ENCODE measurements at regions not wholly inside any gene's neighbourhood (a gene's known extent, or its start where the extent isn't known, plus 50 kb on each side); places are given as distances from the start of the nearest gene placed in this dataset.
"Not testable (repeated sequence)": the region's sequence is repeated elsewhere in the genome, so short reads cannot be mapped to it uniquely, and the experiment has no call there.

DNA sequence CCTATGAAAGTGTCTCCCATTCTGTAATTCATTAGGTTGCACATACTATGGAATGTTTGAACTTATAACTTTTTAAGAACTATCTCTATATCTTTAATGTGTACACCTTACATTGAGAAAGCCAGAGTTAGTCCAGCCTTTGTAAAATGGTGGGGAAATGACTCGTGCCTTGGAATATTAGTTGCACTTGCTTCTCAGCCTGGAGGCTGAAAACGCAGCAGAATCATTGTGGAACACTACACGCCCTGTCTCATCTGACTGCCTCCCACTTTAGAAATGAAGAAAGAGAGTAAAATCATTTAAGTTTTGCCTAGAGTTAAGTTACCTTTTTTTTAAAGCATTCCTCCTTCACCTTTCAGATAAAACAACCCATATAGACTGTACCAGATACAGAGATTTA is 90.7 kb upstream of the WSB1 start:
- no peak overlapping the region for H3K27ac ChIP-seq (ENCODE audit: low read depth in 1 of 2, low read length in 2 of 2)
- intact Hi-C loops (cut with DNase I) = no loop called here
- peaks cover 1% of the 10 kb centered on the region for H3K9me3 ChIP-seq (ENCODE audit: control insufficient read depth, low read length)
- 69% methylated on average over 3 of the region's 3 CpGs for WGBS, 2 donors
- no peak overlapping the region for H3K4me3 ChIP-seq (ENCODE audit: low read length in 2 of 2)
- ATAC-seq (ENCODE audit: low FRiP score) (no peak), DNase-seq (no peak)
- H3K36me3 ChIP-seq (ENCODE audit: control insufficient read depth in 1 of 2, insufficient read depth in 2 of 2, low read length in 1 of 2) = no peaks in the 10 kb centered on the region
- no peaks in the 10 kb centered on the region for H3K4me1 ChIP-seq (ENCODE audit: control insufficient read depth in 1 of 2, insufficient read depth in 2 of 2, low read length in 2 of 2)
- H3K27me3 ChIP-seq (ENCODE audit: control insufficient read depth in 1 of 2, insufficient read depth in 2 of 2, low read length in 1 of 2) = peaks cover 0 to 3% of the 10 kb centered on the region in 2 donors

DNA sequence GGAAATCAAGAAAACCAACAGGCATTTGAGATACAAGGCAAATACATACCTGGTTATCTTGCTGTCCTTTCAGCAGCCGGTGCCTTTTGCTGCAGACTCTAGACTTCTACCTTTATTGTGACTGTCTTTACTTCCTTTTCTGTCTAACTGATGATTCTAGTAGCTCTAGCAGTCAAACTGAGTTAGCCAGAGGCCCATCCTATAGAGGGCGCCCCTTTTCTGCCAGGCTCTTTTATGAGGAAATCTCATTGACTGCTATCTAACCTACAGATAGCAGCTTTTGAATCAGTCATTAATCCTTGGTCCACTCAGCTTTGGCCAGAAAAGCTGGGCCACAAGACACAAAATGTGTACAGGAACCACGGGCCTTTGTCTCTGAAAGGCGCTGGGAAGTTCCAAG is 87.5 kb upstream of the WSB1 start:
- intact Hi-C loops (cut with DNase I) = no loop called here
- no peak overlapping the region for H3K4me3 ChIP-seq (ENCODE audit: low read length in 2 of 2)
- no peaks in the 10 kb centered on the region for H3K36me3 ChIP-seq (ENCODE audit: control insufficient read depth in 1 of 2, insufficient read depth in 2 of 2, low read length in 1 of 2)
- no peaks in the 10 kb centered on the region for H3K9me3 ChIP-seq (ENCODE audit: control insufficient read depth, low read length)
- DNase-seq = no peak
- no peak overlapping the region for H3K27ac ChIP-seq (ENCODE audit: low read depth in 1 of 2, low read length in 2 of 2)
- WGBS, 2 donors = 44 to 46% methylated on average over 4 of the region's 4 CpGs
- ATAC-seq (ENCODE audit: low FRiP score) = no peak
- H3K27me3 ChIP-seq (ENCODE audit: control insufficient read depth in 1 of 2, insufficient read depth in 2 of 2, low read length in 1 of 2) = peaks cover 0 to 3% of the 10 kb centered on the region in 2 donors
- no peaks in the 10 kb centered on the region for H3K4me1 ChIP-seq (ENCODE audit: control insufficient read depth in 1 of 2, insufficient read depth in 2 of 2, low read length in 2 of 2)

DNA sequence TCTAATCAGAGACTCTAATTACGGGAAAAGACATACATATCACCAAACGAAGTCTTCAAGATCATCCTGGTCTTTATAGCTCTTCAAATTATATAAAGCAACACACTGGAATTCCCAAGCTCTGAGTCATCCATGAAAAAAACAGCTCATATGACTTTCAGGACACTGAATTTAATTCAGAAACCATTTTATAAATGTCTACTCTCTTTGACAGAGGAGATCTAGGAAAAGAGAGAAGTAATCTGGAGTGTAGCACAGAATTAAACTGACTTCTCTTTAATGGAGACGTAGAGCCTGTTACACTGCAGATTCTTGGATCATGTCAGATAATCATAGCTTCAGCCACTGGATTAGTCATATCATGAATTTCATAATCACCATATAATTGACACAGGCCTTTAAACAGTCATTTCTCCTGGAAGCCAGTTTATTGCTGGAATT is 86.8 kb upstream of the WSB1 start:
- Histone ChIP-seq H3K4me3 (ENCODE audit: low read length in 2 of 2) (no peak overlapping the region), H3K27me3 (ENCODE audit: control insufficient read depth in 1 of 2, insufficient read depth in 2 of 2, low read length in 1 of 2) (peaks cover 0 to 3% of the 10 kb centered on the region in 2 donors), H3K4me1 (ENCODE audit: control insufficient read depth in 1 of 2, insufficient read depth in 2 of 2, low read length in 2 of 2) (no peaks in the 10 kb centered on the region), H3K27ac (ENCODE audit: low read depth in 1 of 2, low read length in 2 of 2) (no peak overlapping the region), H3K36me3 (ENCODE audit: control insufficient read depth in 1 of 2, insufficient read depth in 2 of 2, low read length in 1 of 2) (no peaks in the 10 kb centered on the region), H3K9me3 (ENCODE audit: control insufficient read depth, low read length) (no peaks in the 10 kb centered on the region)
- ATAC-seq (ENCODE audit: low FRiP score) (no peak), DNase-seq (no peak)
- WGBS, 2 donors = 54 to 55% methylated on average over 3 of the region's 3 CpGs
- intact Hi-C loops (cut with DNase I) = no loop called here

DNA sequence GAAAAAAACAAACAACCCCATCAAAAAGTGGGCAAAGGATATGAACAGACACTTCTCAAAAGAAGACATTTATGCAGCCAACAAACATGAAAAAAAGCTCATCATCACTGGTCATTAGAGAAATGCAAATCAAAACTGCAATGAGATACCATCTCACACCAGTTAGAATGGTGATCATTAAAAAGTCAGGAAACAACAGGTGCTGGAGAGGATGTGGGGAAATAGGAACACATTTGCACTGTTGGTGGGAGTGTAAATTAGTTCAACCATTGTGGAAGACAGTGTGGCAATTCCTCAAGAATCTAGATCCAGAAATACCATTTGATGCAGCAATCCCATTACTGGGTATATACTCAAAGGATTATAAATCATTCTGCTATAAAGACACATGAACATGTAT is 85.5 kb upstream of the WSB1 start:
- intact Hi-C loops (cut with DNase I); H3K9me3 ChIP-seq (ENCODE audit: control insufficient read depth, low read length); H3K4me1 ChIP-seq (ENCODE audit: control insufficient read depth in 1 of 2, insufficient read depth in 2 of 2, low read length in 2 of 2); H3K27ac ChIP-seq (ENCODE audit: low read depth in 1 of 2, low read length in 2 of 2); DNase-seq; ATAC-seq (ENCODE audit: low FRiP score); H3K27me3 ChIP-seq (ENCODE audit: control insufficient read depth in 1 of 2, insufficient read depth in 2 of 2, low read length in 1 of 2); H3K36me3 ChIP-seq (ENCODE audit: control insufficient read depth in 1 of 2, insufficient read depth in 2 of 2, low read length in 1 of 2); H3K4me3 ChIP-seq (ENCODE audit: low read length in 2 of 2): not testable (repeated sequence)

DNA sequence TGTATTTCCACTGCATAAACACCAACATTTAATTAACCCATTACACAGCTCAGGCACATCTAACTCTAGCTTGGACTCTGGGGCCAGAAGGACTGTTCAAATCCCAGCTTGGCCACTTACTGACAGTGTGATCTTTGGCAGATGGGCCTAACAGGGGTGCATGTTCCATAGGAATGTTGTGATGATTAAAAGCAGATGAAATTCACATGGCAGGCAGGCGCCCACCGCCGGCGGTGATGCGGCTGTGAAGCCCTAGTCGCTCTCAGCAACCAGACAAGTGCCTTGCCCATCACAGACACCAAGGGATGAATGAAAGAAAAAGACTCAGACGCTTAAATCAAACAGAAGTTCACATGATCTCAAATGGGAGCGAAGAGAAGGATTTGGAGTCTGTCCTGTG is 84.6 kb upstream of the WSB1 start:
- ATAC-seq (ENCODE audit: low FRiP score) = no peak
- Histone ChIP-seq H3K9me3 (ENCODE audit: control insufficient read depth, low read length) (no peaks in the 10 kb centered on the region), H3K27me3 (ENCODE audit: control insufficient read depth in 1 of 2, insufficient read depth in 2 of 2, low read length in 1 of 2) (peaks cover 0 to 2% of the 10 kb centered on the region in 2 donors), H3K36me3 (ENCODE audit: control insufficient read depth in 1 of 2, insufficient read depth in 2 of 2, low read length in 1 of 2) (no peaks in the 10 kb centered on the region), H3K4me3 (ENCODE audit: low read length in 2 of 2) (no peak overlapping the region), H3K4me1 (ENCODE audit: control insufficient read depth in 1 of 2, insufficient read depth in 2 of 2, low read length in 2 of 2) (no peaks in the 10 kb centered on the region), H3K27ac (ENCODE audit: low read depth in 1 of 2, low read length in 2 of 2) (no peak overlapping the region)
- no peak for DNase-seq
- 78% methylated on average over 7 to 8 of the region's 8 CpGs for WGBS, 2 donors
- intact Hi-C loops (cut with DNase I) = no loop called here

DNA sequence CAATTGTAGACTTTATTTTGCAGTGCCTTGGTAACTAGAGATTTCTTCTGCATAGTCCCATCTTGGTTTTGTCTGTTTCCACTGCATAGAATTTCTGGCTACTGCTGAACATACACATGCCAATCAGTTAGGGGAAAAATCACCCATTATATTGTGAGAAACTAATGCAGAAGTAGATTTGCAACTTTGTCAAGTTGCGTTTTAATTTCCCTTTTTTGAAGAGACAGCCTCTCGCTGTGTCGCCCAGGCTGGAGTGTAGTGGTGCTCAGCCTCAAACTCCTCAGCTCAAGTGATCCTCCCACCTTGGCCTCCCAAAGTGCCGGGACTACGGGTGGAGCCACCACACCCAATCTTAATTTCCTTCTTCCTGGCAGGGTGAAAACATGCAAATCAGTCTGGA is 83.1 kb upstream of the WSB1 start:
- H3K9me3 ChIP-seq (ENCODE audit: control insufficient read depth, low read length); intact Hi-C loops (cut with DNase I); H3K27me3 ChIP-seq (ENCODE audit: control insufficient read depth in 1 of 2, insufficient read depth in 2 of 2, low read length in 1 of 2); H3K4me3 ChIP-seq (ENCODE audit: low read length in 2 of 2); H3K36me3 ChIP-seq (ENCODE audit: control insufficient read depth in 1 of 2, insufficient read depth in 2 of 2, low read length in 1 of 2); H3K27ac ChIP-seq (ENCODE audit: low read depth in 1 of 2, low read length in 2 of 2); DNase-seq; ATAC-seq (ENCODE audit: low FRiP score); H3K4me1 ChIP-seq (ENCODE audit: control insufficient read depth in 1 of 2, insufficient read depth in 2 of 2, low read length in 2 of 2): not testable (repeated sequence)
- 89 to 100% methylated on average over 1 of the region's 5 CpGs for WGBS, 2 donors

DNA sequence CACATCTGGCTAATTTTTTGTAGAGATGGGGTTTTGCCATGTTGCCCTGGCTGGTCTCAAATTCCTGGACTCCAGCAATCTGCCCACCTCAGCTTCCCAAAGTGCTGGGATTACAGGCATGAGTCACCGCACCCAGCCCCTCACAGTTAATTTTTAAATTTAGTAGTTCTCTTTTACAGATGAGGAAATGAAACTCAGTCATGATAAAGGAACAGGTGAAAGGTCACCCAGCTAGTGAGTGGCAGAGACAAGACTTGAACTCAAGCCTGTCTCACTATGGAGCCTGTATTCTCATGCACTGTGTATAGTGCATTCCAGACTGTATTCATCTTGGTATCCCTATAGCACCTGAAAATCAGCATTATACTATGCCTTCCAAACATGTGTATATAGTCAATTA is 77.1 kb upstream of the WSB1 start:
- H3K36me3 ChIP-seq (ENCODE audit: control insufficient read depth in 1 of 2, insufficient read depth in 2 of 2, low read length in 1 of 2) = no peaks in the 10 kb centered on the region
- 90 to 95% methylated on average over 1 of the region's 1 CpG for WGBS, 2 donors
- H3K9me3 ChIP-seq (ENCODE audit: control insufficient read depth, low read length) = peaks cover 2% of the 10 kb centered on the region
- no peak for ATAC-seq (ENCODE audit: low FRiP score)
- no peaks in the 10 kb centered on the region for H3K4me1 ChIP-seq (ENCODE audit: control insufficient read depth in 1 of 2, insufficient read depth in 2 of 2, low read length in 2 of 2)
- H3K4me3 ChIP-seq (ENCODE audit: low read length in 2 of 2) = no peak overlapping the region
- H3K27ac ChIP-seq (ENCODE audit: low read depth in 1 of 2, low read length in 2 of 2) = no peak overlapping the region
- DNase-seq = no peak
- intact Hi-C loops (cut with DNase I) = no loop called here
- H3K27me3 ChIP-seq (ENCODE audit: control insufficient read depth in 1 of 2, insufficient read depth in 2 of 2, low read length in 1 of 2) = no peaks in the 10 kb centered on the region

DNA sequence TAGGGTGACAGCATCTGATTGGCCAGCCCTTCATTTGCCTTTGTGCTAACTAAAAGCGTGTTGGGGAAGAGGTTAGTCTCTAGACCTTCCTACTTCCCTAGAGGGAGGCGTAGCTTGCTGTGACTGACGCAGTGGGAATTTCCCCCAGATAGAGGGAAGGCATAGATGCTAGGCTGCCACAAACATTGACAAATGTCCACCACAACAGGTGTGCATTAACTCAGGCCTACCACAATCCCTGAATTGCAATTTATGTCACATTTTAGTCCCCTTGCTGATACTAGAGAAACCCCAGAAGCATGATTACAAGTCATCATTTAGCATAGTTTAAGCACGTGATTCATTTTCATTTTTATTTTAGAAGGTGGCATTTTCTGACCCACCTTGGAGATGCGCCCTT is 76.3 kb upstream of the WSB1 start:
- intact Hi-C loops (cut with DNase I) = no loop called here
- H3K36me3 ChIP-seq (ENCODE audit: control insufficient read depth in 1 of 2, insufficient read depth in 2 of 2, low read length in 1 of 2) = no peaks in the 10 kb centered on the region
- no peaks in the 10 kb centered on the region for H3K4me1 ChIP-seq (ENCODE audit: control insufficient read depth in 1 of 2, insufficient read depth in 2 of 2, low read length in 2 of 2)
- 88 to 91% methylated on average over 5 of the region's 5 CpGs for WGBS, 2 donors
- ATAC-seq (ENCODE audit: low FRiP score) (no peak), DNase-seq (no peak)
- H3K27me3 ChIP-seq (ENCODE audit: control insufficient read depth in 1 of 2, insufficient read depth in 2 of 2, low read length in 1 of 2) = no peaks in the 10 kb centered on the region
- no peak overlapping the region for H3K4me3 ChIP-seq (ENCODE audit: low read length in 2 of 2)
- no peak overlapping the region for H3K27ac ChIP-seq (ENCODE audit: low read depth in 1 of 2, low read length in 2 of 2)
- H3K9me3 ChIP-seq (ENCODE audit: control insufficient read depth, low read length) = peaks cover 2% of the 10 kb centered on the region

DNA sequence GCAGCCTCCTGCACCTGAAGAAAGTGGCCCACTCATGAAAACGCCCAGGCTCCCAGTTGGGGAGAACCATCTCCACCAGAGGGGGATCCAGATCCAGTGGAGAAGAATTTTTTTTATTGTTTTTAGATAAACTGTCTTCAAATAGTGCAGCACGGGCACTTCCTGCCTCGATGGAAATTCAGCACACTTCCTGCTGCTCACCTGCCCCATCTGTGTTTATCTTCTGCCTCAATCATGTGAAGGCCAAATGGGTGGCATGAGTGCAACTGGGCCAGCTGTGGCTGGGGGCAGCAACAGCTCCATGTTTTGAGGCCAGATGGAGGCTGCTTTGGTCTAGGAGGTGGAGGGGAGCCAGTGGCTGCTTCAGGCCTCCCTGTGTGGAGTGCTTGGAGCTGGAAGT is 75.9 kb upstream of the WSB1 start:
- H3K36me3 ChIP-seq (ENCODE audit: control insufficient read depth in 1 of 2, insufficient read depth in 2 of 2, low read length in 1 of 2) = no peaks in the 10 kb centered on the region
- 76 to 79% methylated on average over 3 of the region's 3 CpGs for WGBS, 2 donors
- DNase-seq (no peak), ATAC-seq (ENCODE audit: low FRiP score) (no peak)
- intact Hi-C loops (cut with DNase I) = no loop called here
- H3K27ac ChIP-seq (ENCODE audit: low read depth in 1 of 2, low read length in 2 of 2) = no peak overlapping the region
- H3K9me3 ChIP-seq (ENCODE audit: control insufficient read depth, low read length) = peaks cover 2% of the 10 kb centered on the region
- H3K4me3 ChIP-seq (ENCODE audit: low read length in 2 of 2) = no peak overlapping the region
- H3K27me3 ChIP-seq (ENCODE audit: control insufficient read depth in 1 of 2, insufficient read depth in 2 of 2, low read length in 1 of 2) = no peaks in the 10 kb centered on the region
- H3K4me1 ChIP-seq (ENCODE audit: control insufficient read depth in 1 of 2, insufficient read depth in 2 of 2, low read length in 2 of 2) = no peaks in the 10 kb centered on the region

Data from aorta (tissue), 5 donors.